ENCODE measurements at regions not wholly inside any gene's neighbourhood (a gene's known extent, or its start where the extent isn't known, plus 50 kb on each side); places are given as distances from the start of the nearest gene placed in this dataset.

- Histone ChIP-seq H2BK120ac (ENCODE audit: low read depth, low read length, poor library complexity, severe bottlenecking) (no peak overlapping the region), H2BK12ac (ENCODE audit: insufficient read length, low read depth, low read length) (no peak overlapping the region), H4K8ac (replicated peaks; ENCODE audit: insufficient read length, low read depth, low read length) (no peak overlapping the region), H2AFZ (ENCODE audit: low read length) (no peak overlapping the region), H2BK20ac (ENCODE audit: low read depth, low read length, poor library complexity, severe bottlenecking) (no peak overlapping the region), H3K4ac (ENCODE audit: low read depth, low read length) (no peak overlapping the region), H3K27ac (ENCODE audit: insufficient read length, low read depth, low read length) (no peak overlapping the region), H4K20me1 (ENCODE audit: control insufficient read depth, insufficient read depth, insufficient read length) (no peaks in the 10 kb centered on the region), H3K4me2 (ENCODE audit: insufficient read depth, insufficient read length, low read length) (no peak overlapping the region), H3K56ac (ENCODE audit: insufficient read length, low read depth, low read length) (no peak overlapping the region), H2AK5ac (ENCODE audit: insufficient read length, low read length) (no peak overlapping the region), H3K23ac (ENCODE audit: insufficient read length, low read depth, low read length) (no peak overlapping the region), H3K18ac (ENCODE audit: insufficient read length, low read depth, low read length) (no peak overlapping the region), H3K23me2 (ENCODE audit: insufficient read length, low read depth, low read length, poor library complexity, severe bottlenecking) (no peaks in the 10 kb centered on the region), H3K9ac (ENCODE audit: extremely low read depth, insufficient read length, low read length) (no peak overlapping the region), H2BK15ac (ENCODE audit: low read depth, low read length) (no peak overlapping the region), H4K5ac (ENCODE audit: insufficient read length, low read depth, low read length) (no peak overlapping the region), H3K79me2 (ENCODE audit: insufficient read depth, low read length) (no peaks in the 10 kb centered on the region), H2BK5ac (ENCODE audit: insufficient read length, low read length) (no peak overlapping the region), H3K9me3 (ENCODE audit: control insufficient read depth, low read depth, low read length) (no peaks in the 10 kb centered on the region), H3K27me3 (ENCODE audit: insufficient read depth, low read length) (no peaks in the 10 kb centered on the region), H3K14ac (ENCODE audit: insufficient read depth, low read length) (no peak overlapping the region), H3T11ph (ENCODE audit: low read length) (no peak overlapping the region), H3K4me1 (ENCODE audit: insufficient read depth, low read length) (no peaks in the 10 kb centered on the region; the same call in 1 of the 2 replicates), H3K79me1 (ENCODE audit: insufficient read depth, low read depth, low read length, poor library complexity, severe bottlenecking) (no peaks in the 10 kb centered on the region), H4K91ac (ENCODE audit: insufficient read length, low read depth, low read length) (no peak overlapping the region)
- WGBS (ENCODE audit: extremely low coverage, insufficient read length, low lambda C conversion rate), result no CpG with 5 or more reads among the region's 1 CpG
- Mint-ChIP-seq H3K4me3 (no peak overlapping the region), H3K4me1 (peaks cover 4 to 7% of the 10 kb centered on the region in 2 experiments), H3K9me3 (no peaks in the 10 kb centered on the region), H3K27ac (no peak overlapping the region; a peak in 1 of 7 replicates), H3K27me3 (ENCODE audit: low read depth) (no peaks in the 10 kb centered on the region), H3K36me3 (ENCODE audit: insufficient read depth in 1 of 3, low read depth in 3 of 3) (no peaks in the 10 kb centered on the region)
- DNase-seq, result no peak
- no peak for TF ChIP-seq CTCF (conservative IDR thresholded peaks at IDR 0.05)
These were observed 353.8 kb upstream of the FAR2 start for GRCh38 chr12:28795311-28795710.

Measured in H9 (cell line).